ENCODE measurements at regions not wholly inside any gene's neighbourhood (a gene's known extent, or its start where the extent isn't known, plus 50 kb on each side); places are given as distances from the start of the nearest gene placed in this dataset.

- TF ChIP-seq POLR2A (IDR thresholded peaks at IDR 0.05; ENCODE audit: low read depth, low read length) (no peak), IRF3 (IDR thresholded peaks at IDR 0.05) (no peak), NFYB (IDR thresholded peaks at IDR 0.05; ENCODE audit: insufficient read depth, low read depth, low read length) (no peak), TARDBP (IDR thresholded peaks at IDR 0.05; ENCODE audit: borderline replicate concordance) (no peak), RUNX3 (IDR thresholded peaks at IDR 0.05; ENCODE audit: low read length) (no peak), MTA2 (IDR thresholded peaks at IDR 0.05; ENCODE audit: low read depth) (no peak), CHD1 (IDR thresholded peaks at IDR 0.05; ENCODE audit: low read depth, low read length) (no peak), EP300 (IDR thresholded peaks at IDR 0.05; ENCODE audit: borderline replicate concordance in 1 of 2, control insufficient read depth in 1 of 2, low read depth in 2 of 2, low read length in 2 of 2) (no peak), POU2F2 (IDR thresholded peaks at IDR 0.05; ENCODE audit: borderline replicate concordance, low read depth, low read length) (no peak), ATF3 (IDR thresholded peaks at IDR 0.05; ENCODE audit: borderline replicate concordance, extremely low read depth, low read depth, low read length) (no peak)
- TF ChIP-seq, protein P1, sequence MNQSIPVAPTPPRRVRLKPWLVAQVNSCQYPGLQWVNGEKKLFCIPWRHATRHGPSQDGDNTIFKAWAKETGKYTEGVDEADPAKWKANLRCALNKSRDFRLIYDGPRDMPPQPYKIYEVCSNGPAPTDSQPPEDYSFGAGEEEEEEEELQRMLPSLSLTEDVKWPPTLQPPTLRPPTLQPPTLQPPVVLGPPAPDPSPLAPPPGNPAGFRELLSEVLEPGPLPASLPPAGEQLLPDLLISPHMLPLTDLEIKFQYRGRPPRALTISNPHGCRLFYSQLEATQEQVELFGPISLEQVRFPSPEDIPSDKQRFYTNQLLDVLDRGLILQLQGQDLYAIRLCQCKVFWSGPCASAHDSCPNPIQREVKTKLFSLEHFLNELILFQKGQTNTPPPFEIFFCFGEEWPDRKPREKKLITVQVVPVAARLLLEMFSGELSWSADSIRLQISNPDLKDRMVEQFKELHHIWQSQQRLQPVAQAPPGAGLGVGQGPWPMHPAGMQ (IDR thresholded peaks at IDR 0.05; ENCODE audit: borderline replicate concordance): no peak
- H3K9ac ChIP-seq (ENCODE audit: control insufficient read depth, insufficient read depth, low read length): no peak overlapping the region
- no peaks in the 10 kb centered on the region for H3K79me2 ChIP-seq (ENCODE audit: control insufficient read depth, insufficient read depth, low read length)
- RAD21 ChIA-PET (ENCODE audit: unreplicated experiment): interaction anchor here (1.2 kb wide), 1 partner anchor 47 kb away, joined by 3 read pairs; no protein-coding TSS in a partner anchor
- H3K9me3 ChIP-seq (replicated peaks; ENCODE audit: control insufficient read depth, insufficient read depth, low read length): no peaks in the 10 kb centered on the region
- SMC1A ChIA-PET (ENCODE audit: uncharacterized antibody, unreplicated experiment): interaction anchor here (0.9 to 1.2 kb wide), 4 partner anchors 9 to 514 kb away, joined by 3 to 5 read pairs (median 3); no protein-coding TSS in a partner anchor
- DNase-seq (ENCODE audit: low read depth, low spot score) (no peak), FAIRE-seq (no peak), ATAC-seq (no peak)
- CTCF ChIA-PET: interaction anchor here (0.6 to 1.1 kb wide), 4 partner anchors 9 to 544 kb away, joined by 3 to 4 read pairs (median 4); no protein-coding TSS in a partner anchor
- no peaks in the 10 kb centered on the region for H3K36me3 ChIP-seq (ENCODE audit: control insufficient read depth in 2 of 2, insufficient read depth in 2 of 2, low read length in 1 of 2)
- POLR2A ChIA-PET: interaction anchor here (1.5 kb wide), 1 partner anchor 10 kb away, joined by 3 read pairs; no protein-coding TSS in a partner anchor
- H3K4me3 ChIP-seq: no peak overlapping the region
- in situ Hi-C loops (cut with MboI) (no loop called here), intact Hi-C loops (cut with micrococcal nuclease; ENCODE audit: unreplicated experiment) (no loop called here)
- 0% methylated on average over 3 of the region's 3 CpGs for WGBS (ENCODE audit: insufficient coverage, insufficient replicate concordance, low lambda C conversion rate, missing lambda C conversion rate)
- no peak overlapping the region for H3K27ac ChIP-seq (ENCODE audit: control insufficient read depth, insufficient read depth)
- no TSS peak for BruUV-seq (replicated peaks)
- H3K4me1 ChIP-seq (ENCODE audit: control insufficient read depth, insufficient read depth, low read length): no peaks in the 10 kb centered on the region
- no peak overlapping the region for H3K4me2 ChIP-seq (ENCODE audit: control insufficient read depth, insufficient read depth)
- no peaks in the 10 kb centered on the region for H4K20me1 ChIP-seq (ENCODE audit: control insufficient read depth, insufficient read depth)
- no peaks in the 10 kb centered on the region for H3K27me3 ChIP-seq (replicated peaks in 1 of 2; ENCODE audit: control insufficient read depth in 2 of 2, insufficient read depth in 2 of 2, low read length in 1 of 2)
- H2AFZ ChIP-seq (ENCODE audit: control insufficient read depth, low read depth, low read length): no peak overlapping the region
These were observed 480.5 kb downstream of the EBF1 start for GRCh38 chr5:158619083-158619788.
